ENCODE measurements at regions not wholly inside any gene's neighbourhood (a gene's known extent, or its start where the extent isn't known, plus 50 kb on each side); places are given as distances from the start of the nearest gene placed in this dataset.

GRCh38 chr4:130714006-130714405, 1618.1 kb downstream of the C4orf33 start:
- H3K9me3 ChIP-seq (ENCODE audit: control insufficient read depth, insufficient read depth, low read length), result peaks cover 2% of the 10 kb centered on the region; the same call in 1 of the 2 replicates
- no peak overlapping the region for H4K5ac ChIP-seq (ENCODE audit: low read depth, low read length)
- no peak overlapping the region for H3K4me2 ChIP-seq (ENCODE audit: low read depth, low read length)
- no peak overlapping the region for H3K9ac ChIP-seq (ENCODE audit: low read depth, low read length)
- POLR2A ChIA-PET (ENCODE audit: unreplicated experiment), result no interaction called here
- H3K27ac ChIP-seq (ENCODE audit: insufficient read depth, low read length), result no peak overlapping the region
- no CpG with 5 or more reads among the region's 1 CpG for WGBS, 2 experiments (ENCODE audit: extremely low coverage in 2 of 2, insufficient read length in 1 of 2)
- TF ChIP-seq NFE2L2 (IDR thresholded peaks at IDR 0.05; ENCODE audit: low read depth, low read length) (no peak), POLR2A (IDR thresholded peaks at IDR 0.05; ENCODE audit: low read depth, low read length) (no peak), CEBPB (IDR thresholded peaks at IDR 0.05; ENCODE audit: low read depth, low read length) (no peak), MAFK (IDR thresholded peaks at IDR 0.05; ENCODE audit: low read depth, low read length) (no peak)
- TF ChIP-seq, protein P1, sequence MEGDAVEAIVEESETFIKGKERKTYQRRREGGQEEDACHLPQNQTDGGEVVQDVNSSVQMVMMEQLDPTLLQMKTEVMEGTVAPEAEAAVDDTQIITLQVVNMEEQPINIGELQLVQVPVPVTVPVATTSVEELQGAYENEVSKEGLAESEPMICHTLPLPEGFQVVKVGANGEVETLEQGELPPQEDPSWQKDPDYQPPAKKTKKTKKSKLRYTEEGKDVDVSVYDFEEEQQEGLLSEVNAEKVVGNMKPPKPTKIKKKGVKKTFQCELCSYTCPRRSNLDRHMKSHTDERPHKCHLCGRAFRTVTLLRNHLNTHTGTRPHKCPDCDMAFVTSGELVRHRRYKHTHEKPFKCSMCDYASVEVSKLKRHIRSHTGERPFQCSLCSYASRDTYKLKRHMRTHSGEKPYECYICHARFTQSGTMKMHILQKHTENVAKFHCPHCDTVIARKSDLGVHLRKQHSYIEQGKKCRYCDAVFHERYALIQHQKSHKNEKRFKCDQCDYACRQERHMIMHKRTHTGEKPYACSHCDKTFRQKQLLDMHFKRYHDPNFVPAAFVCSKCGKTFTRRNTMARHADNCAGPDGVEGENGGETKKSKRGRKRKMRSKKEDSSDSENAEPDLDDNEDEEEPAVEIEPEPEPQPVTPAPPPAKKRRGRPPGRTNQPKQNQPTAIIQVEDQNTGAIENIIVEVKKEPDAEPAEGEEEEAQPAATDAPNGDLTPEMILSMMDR (conservative IDR thresholded peaks at IDR 0.05; ENCODE audit: low read depth, low read length), result no peak
- CTCF ChIA-PET, result no interaction called here
- intact Hi-C loops (cut with micrococcal nuclease), result no loop called here
- no peak overlapping the region for H2AK9ac ChIP-seq (replicated peaks; ENCODE audit: low read depth, low read length, poor library complexity)
- H2BK120ac ChIP-seq (ENCODE audit: low read depth, low read length), result no peak overlapping the region
- no TSS peak for BruUV-seq (replicated peaks)
- H3K4me3 ChIP-seq (ENCODE audit: insufficient read depth, low read depth, low read length), result no peak overlapping the region
- H4K91ac ChIP-seq (ENCODE audit: insufficient read depth, low read depth, low read length), result no peak overlapping the region
- DNase-seq (no peak), ATAC-seq (ENCODE audit: low read depth) (no peak)
- H2BK15ac ChIP-seq (ENCODE audit: low read depth, low read length), result no peak overlapping the region
- no peaks in the 10 kb centered on the region for H3K9me1 ChIP-seq (ENCODE audit: insufficient read depth, low read length)
- no peak overlapping the region for H2BK20ac ChIP-seq (ENCODE audit: low read depth, low read length)
- H3K4ac ChIP-seq (ENCODE audit: low read depth, low read length), result no peak overlapping the region
- no peak overlapping the region for H2AK5ac ChIP-seq (ENCODE audit: low read depth, low read length)
- dilution Hi-C loops (cut with HindIII; ENCODE audit: low sequenced_read_pairs, unreplicated experiment), result no loop called here
- H3K4me1 ChIP-seq (ENCODE audit: control insufficient read depth, insufficient read depth, low read length), result no peaks in the 10 kb centered on the region
- H3K23ac ChIP-seq (ENCODE audit: low read depth, low read length), result no peak overlapping the region
- H3K18ac ChIP-seq (ENCODE audit: low read depth, low read length), result no peak overlapping the region
- no peaks in the 10 kb centered on the region for H4K20me1 ChIP-seq (ENCODE audit: insufficient read depth, low read length)
- no peaks in the 10 kb centered on the region for H3K36me3 ChIP-seq (ENCODE audit: control insufficient read depth, insufficient read depth, low read length)
- H2AFZ ChIP-seq (replicated peaks; ENCODE audit: low read length, poor library complexity), result no peak overlapping the region
- no peak overlapping the region for H2BK5ac ChIP-seq (ENCODE audit: low read depth, low read length, poor library complexity, severe bottlenecking)
- H3K27me3 ChIP-seq (ENCODE audit: control insufficient read depth, insufficient read depth, low read length), result no peaks in the 10 kb centered on the region
- H3K14ac ChIP-seq (replicated peaks; ENCODE audit: low read depth, low read length), result no peak overlapping the region
- no peak overlapping the region for H3K56ac ChIP-seq (ENCODE audit: extremely low read depth, insufficient read depth, low read length)
- no peaks in the 10 kb centered on the region for H3K79me1 ChIP-seq (ENCODE audit: low read depth in 1 of 2, low read length in 2 of 2)
- in situ Hi-C loops (cut with MboI; ENCODE audit: low sequenced_read_pairs), result no loop called here
- no peak overlapping the region for H4K8ac ChIP-seq (ENCODE audit: low read depth in 2 of 2, low read length in 2 of 2)

Measured in IMR-90 (cell line).